CD4-positive, alpha-beta T cell treated with Interleukin-2 at 100 ng/mL for 4 hours (primary cell): ENCODE measurements at regions not wholly inside any gene's neighbourhood (a gene's known extent, or its start where the extent isn't known, plus 50 kb on each side); places are given as distances from the start of the nearest gene placed in this dataset.

ENCODE experiments used
- DNase-seq: peaks from one replicate; pipeline ENCODE4 v3.0.0-alpha.2; 2020; ENCODE audit warnings: low spot score

DNA sequence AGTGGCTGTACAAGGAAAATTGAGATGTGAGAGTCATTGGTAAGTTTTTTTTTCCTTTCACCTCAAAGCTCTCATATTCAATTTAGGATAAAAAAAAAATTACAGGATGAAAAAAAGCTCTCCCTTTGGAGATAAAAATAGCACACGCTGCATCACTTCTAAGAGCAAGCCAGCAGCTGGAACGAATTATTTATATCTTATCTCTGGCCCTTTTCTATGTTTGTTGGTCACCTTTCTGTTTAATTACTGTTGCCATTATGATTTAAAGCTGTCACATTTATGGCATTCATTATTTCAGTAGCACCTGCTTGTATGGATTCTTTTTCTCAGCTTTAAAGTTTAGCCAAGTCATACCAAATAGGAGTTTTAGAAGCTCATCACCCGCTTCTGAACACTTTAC, 171.6 kb upstream of the PDZRN3 start:
- DNase-seq, result no peak

DNA sequence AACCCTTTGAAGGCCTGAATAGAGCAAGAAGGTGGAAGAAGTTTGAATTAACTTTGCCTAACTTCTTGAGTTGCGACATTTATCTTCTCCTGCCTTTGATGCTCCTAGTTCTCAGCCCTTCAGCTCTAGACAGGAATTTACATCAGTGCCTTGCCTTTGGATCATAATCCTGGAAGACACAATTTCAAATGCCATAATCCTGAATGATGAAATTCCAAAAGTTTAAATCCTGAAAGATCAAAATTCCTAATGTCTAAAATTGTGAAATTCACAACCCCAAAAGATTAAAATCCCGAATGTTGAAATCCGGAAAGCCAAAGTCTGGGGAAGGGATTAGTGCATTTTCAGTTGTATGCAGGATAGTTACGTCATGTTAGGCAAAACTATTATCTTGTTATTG, 166.6 kb upstream of the PDZRN3 start:
- no peak for DNase-seq

GRCh38 chr3:73789825-73790444, 165.2 kb upstream of the PDZRN3 start:
- no peak for DNase-seq

DNA sequence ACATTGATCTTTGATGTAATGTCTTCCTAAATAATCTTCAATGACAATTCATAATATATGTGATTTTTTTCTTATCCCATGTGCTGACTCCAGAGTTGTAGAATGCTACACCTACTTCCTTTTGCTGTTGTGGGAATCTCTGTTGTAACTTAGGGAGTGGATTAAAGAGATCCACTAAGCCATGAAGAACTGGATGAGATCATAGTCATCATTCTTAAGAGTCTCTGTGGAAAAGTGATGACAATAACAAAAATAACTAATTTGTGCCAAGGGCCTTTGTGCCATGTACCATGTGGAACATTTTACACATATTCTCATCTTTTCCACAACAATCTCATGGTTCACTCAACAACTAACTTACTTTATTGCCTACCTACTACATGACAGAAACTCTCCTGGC, 162.9 kb upstream of the PDZRN3 start:
- no peak for DNase-seq

DNA sequence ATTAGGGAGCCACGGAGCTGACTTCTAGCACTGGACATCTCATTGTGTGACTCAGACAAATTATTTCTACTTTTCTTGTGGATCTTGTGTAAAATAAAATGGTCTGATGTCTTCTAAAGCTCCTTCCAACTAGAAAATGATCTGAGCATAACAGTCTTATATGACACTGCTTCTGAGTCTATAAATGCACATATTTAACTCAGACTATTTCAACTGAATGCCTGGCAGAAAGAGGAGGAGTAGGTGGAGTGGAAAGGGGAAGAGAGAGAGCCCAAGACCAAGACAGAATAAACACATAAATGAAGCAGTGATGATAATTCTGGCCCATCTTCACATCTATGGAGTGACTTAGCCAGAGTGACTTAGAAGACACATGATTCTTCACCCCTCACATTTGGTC, 162.3 kb upstream of the PDZRN3 start:
- no peak for DNase-seq

GRCh38 chr3:73786321-73786807, 161.6 kb upstream of the PDZRN3 start:
- no peak for DNase-seq

GRCh38 chr3:73784686-73785392, 160.1 kb upstream of the PDZRN3 start:
- no peak for DNase-seq

GRCh38 chr3:73783811-73784210, 159.1 kb upstream of the PDZRN3 start:
- no peak for DNase-seq

GRCh38 chr3:73781541-73781940, 156.8 kb upstream of the PDZRN3 start:
- DNase-seq, result no peak

- DNase-seq, result no peak
These were observed 149.9 kb upstream of the PDZRN3 start for GRCh38 chr3:73774645-73775044.

GRCh38 chr3:73773233-73773632, 148.5 kb upstream of the PDZRN3 start:
- DNase-seq, result no peak

- no peak for DNase-seq
These were observed 147.5 kb upstream of the PDZRN3 start for GRCh38 chr3:73772076-73772886.

DNA sequence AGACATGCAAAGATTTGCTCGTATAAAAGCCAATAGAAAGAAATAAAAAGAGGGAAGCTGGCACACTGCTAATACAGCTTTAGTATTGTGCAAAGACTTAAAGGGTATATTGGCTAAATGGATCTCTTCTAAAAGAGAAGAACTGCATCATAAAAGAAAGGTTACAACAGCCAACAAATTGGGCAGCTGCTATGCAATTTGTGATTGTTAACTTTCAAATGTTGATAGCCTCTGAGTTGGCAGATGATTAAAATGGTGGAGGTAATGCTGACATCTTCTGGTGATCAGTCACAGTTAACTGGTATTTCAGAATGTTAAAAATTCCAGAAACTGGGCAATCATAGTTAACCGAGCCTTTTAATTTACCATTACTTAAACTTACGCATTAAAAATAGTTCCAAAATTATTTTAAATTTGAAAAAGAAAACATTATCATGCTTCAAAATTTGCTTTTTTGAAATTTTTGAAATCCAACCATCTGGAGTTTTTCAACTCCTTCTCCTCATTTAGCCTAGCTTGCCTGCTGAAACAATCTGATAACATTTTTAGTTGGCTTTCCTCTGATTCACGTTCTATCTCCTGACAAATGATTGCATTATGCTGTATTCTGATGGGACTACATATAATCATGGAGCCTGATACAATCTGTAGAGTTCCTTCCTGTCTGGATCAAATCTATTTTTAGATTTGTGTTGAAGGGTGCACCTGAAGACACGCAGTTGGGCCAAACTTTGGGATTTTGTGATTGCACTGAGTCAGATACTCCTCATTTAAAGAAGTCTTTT, 144.0 kb upstream of the PDZRN3 start:
- no peak for DNase-seq

GRCh38 chr3:73766599-73767381, 142.0 kb upstream of the PDZRN3 start:
- no peak for DNase-seq

GRCh38 chr3:73765878-73766545, 141.3 kb upstream of the PDZRN3 start:
- DNase-seq, result no peak

DNA sequence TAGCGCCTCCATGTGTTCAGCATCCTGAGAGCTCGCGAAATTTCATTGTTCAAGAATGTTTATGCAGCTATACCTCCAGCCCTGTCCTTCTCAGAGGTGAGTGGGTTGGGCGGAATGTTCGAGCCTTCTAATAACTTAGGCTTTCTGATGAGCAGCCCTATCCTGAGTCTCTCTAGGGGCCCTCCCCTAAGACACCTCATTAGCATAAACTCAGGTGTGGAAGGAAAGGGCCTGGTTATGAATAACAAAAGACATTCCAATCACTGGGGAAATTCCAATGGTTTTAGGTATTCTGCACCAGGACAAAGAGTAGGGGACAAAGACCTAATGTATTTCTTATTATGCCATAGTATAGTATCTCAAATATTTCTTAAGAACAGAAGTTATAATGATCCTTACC, 138.1 kb upstream of the PDZRN3 start:
- DNase-seq, result no peak

DNA sequence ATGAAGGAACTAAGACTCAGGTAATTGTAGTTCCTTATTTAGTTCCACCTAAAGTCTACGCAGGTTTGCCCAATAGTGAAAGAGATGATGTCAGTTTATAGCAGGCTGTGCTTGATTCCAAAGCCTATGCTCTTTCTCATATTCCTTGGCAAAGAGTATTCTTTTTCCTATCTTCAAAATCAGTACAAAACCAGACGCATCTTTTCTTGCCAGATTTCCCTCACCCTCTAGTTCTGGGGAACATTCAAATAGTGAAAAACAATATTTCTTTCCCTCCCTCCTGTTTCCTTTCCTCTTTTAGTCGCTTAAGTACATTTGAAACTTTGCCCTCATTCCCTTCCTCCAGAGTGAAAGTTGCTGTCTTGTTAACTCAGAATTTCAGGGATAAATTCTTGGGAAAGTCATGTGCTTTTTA, 134.6 kb upstream of the PDZRN3 start:
- DNase-seq, result no peak

- DNase-seq, result no peak
These were observed 132.8 kb upstream of the PDZRN3 start for GRCh38 chr3:73757536-73757935.

GRCh38 chr3:73753985-73754384, 129.2 kb upstream of the PDZRN3 start:
- DNase-seq, result no peak

- no peak for DNase-seq
These were observed 127.6 kb upstream of the PDZRN3 start for GRCh38 chr3:73752338-73752737.

- DNase-seq, result no peak
These were observed 121.9 kb upstream of the PDZRN3 start for GRCh38 chr3:73746623-73747022.
